ENCODE measurements at regions not wholly inside any gene's neighbourhood (a gene's known extent, or its start where the extent isn't known, plus 50 kb on each side); places are given as distances from the start of the nearest gene placed in this dataset.

DNA sequence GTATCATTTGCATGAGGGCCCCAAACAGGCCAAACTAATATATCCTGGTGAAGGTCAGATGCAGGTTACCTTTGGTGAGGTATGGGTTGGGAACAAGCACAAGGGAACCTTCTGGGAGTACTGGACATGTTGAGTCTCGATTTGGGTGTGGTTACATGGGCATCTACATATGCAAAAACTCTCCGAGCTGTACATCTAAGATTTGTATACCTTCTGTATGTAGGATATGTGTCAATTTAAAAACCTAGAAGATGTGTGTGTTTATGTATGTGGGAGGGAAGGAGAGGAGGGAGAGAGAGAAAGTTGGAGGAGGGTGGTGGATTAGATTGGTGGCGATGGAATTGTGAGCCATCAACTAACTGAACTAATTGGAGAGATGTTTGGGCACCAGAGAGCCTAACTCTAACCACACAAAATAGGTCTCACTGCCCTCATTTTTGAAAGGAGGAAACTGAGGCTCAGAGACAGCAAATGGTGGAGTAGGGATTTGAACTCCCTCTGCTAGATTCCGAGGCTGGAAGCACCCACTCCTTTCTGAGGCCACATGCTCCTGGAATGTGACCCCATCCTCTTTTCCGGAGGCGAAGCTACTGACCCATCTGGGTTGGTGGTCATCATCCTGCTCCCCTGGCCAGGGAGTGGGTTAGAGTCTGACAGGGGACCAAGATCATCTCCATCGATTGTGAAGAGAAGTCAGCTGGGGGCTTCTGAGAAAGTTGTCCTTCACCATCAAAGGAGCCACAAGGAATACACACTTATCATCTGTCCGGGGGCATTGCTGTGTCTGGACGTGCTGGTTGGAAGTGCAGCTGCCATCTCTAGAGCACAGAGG is 107.3 kb upstream of the MYCN start:
- Histone ChIP-seq H3K9me3 (ENCODE audit: low read depth, low read length) (no peaks in the 10 kb centered on the region), H2AFZ (ENCODE audit: low read length) (no peak overlapping the region), H3K4me1 (ENCODE audit: insufficient read depth, low read length) (no peaks in the 10 kb centered on the region)

DNA sequence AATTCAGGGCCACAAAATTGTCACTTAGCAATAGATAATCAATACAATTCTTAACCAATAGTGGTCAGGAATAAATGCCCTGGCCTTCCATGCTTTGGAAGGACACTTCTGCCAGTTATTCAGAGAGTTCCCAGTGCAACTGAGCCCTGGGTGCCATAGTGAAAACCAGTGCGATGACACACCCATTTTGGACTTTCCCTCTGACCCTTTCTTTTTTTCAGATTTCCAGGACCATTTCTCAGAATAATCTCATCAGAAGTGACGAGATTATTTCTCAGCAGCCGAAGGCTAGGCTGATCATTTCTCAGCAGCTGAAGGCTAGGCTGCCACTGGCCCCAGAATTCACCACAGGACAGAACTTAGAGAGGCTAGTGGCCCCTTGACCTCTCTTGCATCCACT is 106.6 kb upstream of the MYCN start:
- TF ChIP-seq, protein P1, sequence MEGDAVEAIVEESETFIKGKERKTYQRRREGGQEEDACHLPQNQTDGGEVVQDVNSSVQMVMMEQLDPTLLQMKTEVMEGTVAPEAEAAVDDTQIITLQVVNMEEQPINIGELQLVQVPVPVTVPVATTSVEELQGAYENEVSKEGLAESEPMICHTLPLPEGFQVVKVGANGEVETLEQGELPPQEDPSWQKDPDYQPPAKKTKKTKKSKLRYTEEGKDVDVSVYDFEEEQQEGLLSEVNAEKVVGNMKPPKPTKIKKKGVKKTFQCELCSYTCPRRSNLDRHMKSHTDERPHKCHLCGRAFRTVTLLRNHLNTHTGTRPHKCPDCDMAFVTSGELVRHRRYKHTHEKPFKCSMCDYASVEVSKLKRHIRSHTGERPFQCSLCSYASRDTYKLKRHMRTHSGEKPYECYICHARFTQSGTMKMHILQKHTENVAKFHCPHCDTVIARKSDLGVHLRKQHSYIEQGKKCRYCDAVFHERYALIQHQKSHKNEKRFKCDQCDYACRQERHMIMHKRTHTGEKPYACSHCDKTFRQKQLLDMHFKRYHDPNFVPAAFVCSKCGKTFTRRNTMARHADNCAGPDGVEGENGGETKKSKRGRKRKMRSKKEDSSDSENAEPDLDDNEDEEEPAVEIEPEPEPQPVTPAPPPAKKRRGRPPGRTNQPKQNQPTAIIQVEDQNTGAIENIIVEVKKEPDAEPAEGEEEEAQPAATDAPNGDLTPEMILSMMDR (IDR thresholded peaks at IDR 0.05; ENCODE audit: extremely low read depth, low read depth, low read length) = no peak
- no peaks in the 10 kb centered on the region for H3K36me3 ChIP-seq (ENCODE audit: insufficient read depth, low read length)
- no peak overlapping the region for H2AFZ ChIP-seq (ENCODE audit: low read length)
- no peak overlapping the region for H3K4me2 ChIP-seq (ENCODE audit: insufficient read depth, low read length)
- H3K79me2 ChIP-seq (ENCODE audit: insufficient read depth, low read length) = no peaks in the 10 kb centered on the region
- no peak overlapping the region for H3K4me3 ChIP-seq (ENCODE audit: insufficient read depth, low read length)
- no peak overlapping the region for H3K27ac ChIP-seq (ENCODE audit: low read depth, low read length)
- H3K27me3 ChIP-seq (ENCODE audit: insufficient read depth, low read length) = no peaks in the 10 kb centered on the region
- H3K4me1 ChIP-seq (ENCODE audit: insufficient read depth, low read length) = no peaks in the 10 kb centered on the region
- H4K20me1 ChIP-seq (ENCODE audit: insufficient read depth, low read length) = no peaks in the 10 kb centered on the region
- DNase-seq (ENCODE audit: insufficient read length, low spot score, missing footprints) = no peak
- H3K9me3 ChIP-seq (ENCODE audit: low read depth, low read length) = no peaks in the 10 kb centered on the region

More for the DNA sequence above, 107.3 kb upstream of the MYCN start:
- Histone ChIP-seq H3K27me3 (ENCODE audit: insufficient read depth, low read length) (no peaks in the 10 kb centered on the region), H3K27ac (ENCODE audit: low read depth, low read length) (no peak overlapping the region), H3K79me2 (ENCODE audit: insufficient read depth, low read length) (no peaks in the 10 kb centered on the region), H3K36me3 (ENCODE audit: insufficient read depth, low read length) (no peaks in the 10 kb centered on the region), H4K20me1 (ENCODE audit: insufficient read depth, low read length) (no peaks in the 10 kb centered on the region), H3K4me3 (ENCODE audit: insufficient read depth, low read length) (no peak overlapping the region), H3K4me2 (ENCODE audit: insufficient read depth, low read length) (no peak overlapping the region)
- DNase-seq (ENCODE audit: insufficient read length, low spot score, missing footprints) = no peak
- TF ChIP-seq, protein P1 (IDR thresholded peaks at IDR 0.05; ENCODE audit: extremely low read depth, low read depth, low read length) = no peak

DNA sequence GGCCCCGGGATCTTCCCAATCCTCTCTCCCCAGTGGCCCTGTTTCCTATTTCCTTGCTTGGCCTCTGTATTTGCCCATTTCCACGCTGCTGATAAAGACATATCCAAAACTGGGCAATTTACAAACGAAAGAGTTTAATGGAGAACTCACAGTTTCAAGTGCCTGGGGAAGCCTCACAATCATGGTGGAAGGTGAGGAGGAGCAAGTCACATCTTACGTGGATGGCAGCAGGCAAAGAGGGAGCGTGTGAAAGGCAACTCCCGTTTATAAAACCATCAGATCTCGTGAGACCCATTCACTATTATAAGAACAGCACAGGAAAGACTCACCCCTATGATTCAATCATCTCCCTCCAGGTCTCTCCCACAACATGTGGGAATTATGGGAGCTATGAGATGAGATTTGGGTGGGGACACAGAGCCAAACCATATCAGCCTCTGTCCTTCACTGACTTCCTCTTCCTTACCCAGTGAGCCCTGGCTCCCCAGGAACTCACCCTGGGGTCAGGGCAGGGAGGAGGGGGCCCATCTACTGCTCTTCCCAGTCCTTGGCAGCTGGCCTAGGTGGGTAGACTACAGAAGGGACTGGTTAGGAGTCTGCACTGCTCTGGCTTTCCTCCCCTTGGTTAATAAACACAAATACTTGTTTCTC is 105.8 kb upstream of the MYCN start:
- no peaks in the 10 kb centered on the region for H3K36me3 ChIP-seq (ENCODE audit: insufficient read depth, low read length)
- no peak overlapping the region for H2AFZ ChIP-seq (ENCODE audit: low read length)
- TF ChIP-seq, protein P1 (IDR thresholded peaks at IDR 0.05; ENCODE audit: extremely low read depth, low read depth, low read length) = no peak
- H3K4me2 ChIP-seq (ENCODE audit: insufficient read depth, low read length) = no peak overlapping the region
- H3K27me3 ChIP-seq (ENCODE audit: insufficient read depth, low read length) = no peaks in the 10 kb centered on the region
- no peaks in the 10 kb centered on the region for H3K79me2 ChIP-seq (ENCODE audit: insufficient read depth, low read length)
- no peaks in the 10 kb centered on the region for H3K9me3 ChIP-seq (ENCODE audit: low read depth, low read length)
- no peaks in the 10 kb centered on the region for H4K20me1 ChIP-seq (ENCODE audit: insufficient read depth, low read length)
- no peak overlapping the region for H3K27ac ChIP-seq (ENCODE audit: low read depth, low read length)
- no peak overlapping the region for H3K4me3 ChIP-seq (ENCODE audit: insufficient read depth, low read length)
- DNase-seq (ENCODE audit: insufficient read length, low spot score, missing footprints) = no peak
- no peaks in the 10 kb centered on the region for H3K4me1 ChIP-seq (ENCODE audit: insufficient read depth, low read length)

DNA sequence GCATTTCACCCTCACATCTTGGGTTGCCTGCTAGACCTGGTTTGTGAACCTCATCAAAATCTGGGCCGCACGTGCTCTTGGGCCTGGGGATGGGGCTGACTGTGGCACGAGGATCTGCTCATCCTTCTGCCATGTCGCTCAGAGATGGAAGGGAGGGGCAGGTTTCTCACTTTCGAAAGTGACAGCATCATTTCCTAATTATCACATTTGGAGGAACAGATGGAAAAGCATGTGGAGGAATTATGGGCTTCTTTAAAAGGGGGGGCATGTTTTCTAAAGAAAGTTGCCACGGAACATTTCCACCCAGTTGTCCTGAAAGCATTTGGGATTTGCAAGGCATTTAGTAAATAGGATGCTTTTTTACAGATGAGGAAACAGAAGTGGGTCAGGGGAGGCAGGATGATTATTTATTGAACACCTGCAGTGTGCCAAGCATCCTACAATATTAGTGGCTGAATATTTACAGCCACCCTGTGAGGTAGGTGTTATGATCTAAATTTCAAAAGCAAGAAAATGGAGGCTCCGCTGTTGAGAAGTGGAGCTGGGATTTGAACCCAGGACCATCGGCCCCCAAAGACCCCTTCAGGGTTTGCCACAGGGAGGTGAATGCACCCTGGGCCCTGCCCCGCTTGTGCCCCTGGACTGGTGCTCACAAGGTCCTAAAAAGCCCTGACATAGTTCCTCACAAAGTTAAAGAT is 104.2 kb upstream of the MYCN start:
- no peak for DNase-seq (ENCODE audit: insufficient read length, low spot score, missing footprints)
- no peaks in the 10 kb centered on the region for H3K4me1 ChIP-seq (ENCODE audit: insufficient read depth, low read length)
- no peak overlapping the region for H3K27ac ChIP-seq (ENCODE audit: low read depth, low read length)
- no peak overlapping the region for H3K4me2 ChIP-seq (ENCODE audit: insufficient read depth, low read length)
- H3K79me2 ChIP-seq (ENCODE audit: insufficient read depth, low read length) = no peaks in the 10 kb centered on the region
- H3K27me3 ChIP-seq (ENCODE audit: insufficient read depth, low read length) = no peaks in the 10 kb centered on the region
- TF ChIP-seq, protein P1 (IDR thresholded peaks at IDR 0.05; ENCODE audit: extremely low read depth, low read depth, low read length) = no peak
- H3K36me3 ChIP-seq (ENCODE audit: insufficient read depth, low read length) = no peaks in the 10 kb centered on the region
- H3K9me3 ChIP-seq (ENCODE audit: low read depth, low read length) = no peaks in the 10 kb centered on the region
- H3K4me3 ChIP-seq (ENCODE audit: insufficient read depth, low read length) = no peak overlapping the region
- H2AFZ ChIP-seq (ENCODE audit: low read length) = no peak overlapping the region
- H4K20me1 ChIP-seq (ENCODE audit: insufficient read depth, low read length) = no peaks in the 10 kb centered on the region

Data from osteoblast (primary cell).